Cardiac muscle cell (in vitro differentiated cells and primary cell): ENCODE measurements at regions not wholly inside any gene's neighbourhood (a gene's known extent, or its start where the extent isn't known, plus 50 kb on each side); places are given as distances from the start of the nearest gene placed in this dataset.

Experiments
- DNase-seq, 2 donors: peaks; one replicate each; pipeline versions ENCODE4 v3.0.0 to v3.0.0-alpha.2; 2010 to 2017; ENCODE audit warnings: low read depth in 1 of 2, low spot score in 1 of 2
- H3K27ac ChIP-seq: fragments of 200-600 bp; sonication (generic); 2 replicates; pipeline ENCODE4 v1.5.1; 2016
- H3K27me3 ChIP-seq: fragments of 200-600 bp; sonication (generic); 2 replicates; pipeline ENCODE4 v1.6.0; 2016; ENCODE audit warnings: control low read depth
- H3K36me3 ChIP-seq: fragments of 200-600 bp; sonication (generic); 2 replicates; pipeline ENCODE4 v1.5.1; 2016; ENCODE audit warnings: control low read depth
- H3K4me1 ChIP-seq: fragments of 200-600 bp; sonication (generic); 2 replicates; pipeline ENCODE4 v1.8.1; 2017; ENCODE audit warnings: low read depth, mild to moderate bottlenecking, mixed run types
- H3K4me3 ChIP-seq: fragments of 200-600 bp; sonication (generic); 2 replicates; pipeline ENCODE4 v1.5.1; 2016; ENCODE audit warnings: mild to moderate bottlenecking
- H3K9me3 ChIP-seq: fragments of 200-600 bp; sonication (generic); 2 replicates; pipeline ENCODE4 v1.5.1; 2017; ENCODE audit warnings: low read depth, mild to moderate bottlenecking, control low read depth
- CTCF ChIP-seq: IDR thresholded peaks from 2 replicates; pipeline ENCODE4 v1.5.1; 2012; ENCODE audit warnings: low read depth, mild to moderate bottlenecking, low read length

GRCh38 chr18:24837066-24837465 is 376.6 kb downstream of the HRH4 start:
- Histone ChIP-seq H3K4me3 (no peak overlapping the region), H3K27me3 (no peaks in the 10 kb centered on the region), H3K4me1 (peaks cover 11% of the 10 kb centered on the region), H3K36me3 (no peaks in the 10 kb centered on the region), H3K9me3 (no peaks in the 10 kb centered on the region), H3K27ac (no peak overlapping the region)
- no peak for TF ChIP-seq CTCF
- peak in 1 of 2 donors; percentile 7 for DNase-seq

DNA sequence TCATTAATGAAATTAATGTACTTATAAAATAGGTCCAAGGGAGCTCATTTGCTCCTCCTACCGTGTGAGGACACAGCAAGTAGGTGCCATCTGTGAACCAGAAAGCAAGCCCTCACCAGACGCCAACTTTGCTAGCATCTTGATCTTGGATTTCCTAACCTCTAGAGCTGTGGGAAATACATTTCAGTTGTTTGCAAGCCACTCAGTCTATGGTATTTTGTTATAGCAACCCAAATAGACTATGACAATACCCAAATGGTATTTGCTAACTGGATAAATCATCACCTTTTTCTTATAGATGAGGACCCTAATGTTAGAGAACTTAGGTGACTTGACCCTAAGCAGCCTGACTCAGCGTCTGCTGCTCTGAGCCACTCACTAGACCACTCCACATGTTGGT is 379.6 kb downstream of the HRH4 start:
- H3K4me1 ChIP-seq, result peaks cover 3% of the 10 kb centered on the region
- no peaks in the 10 kb centered on the region for H3K27me3 ChIP-seq
- H3K36me3 ChIP-seq, result no peaks in the 10 kb centered on the region
- H3K4me3 ChIP-seq, result no peak overlapping the region
- no peak overlapping the region for H3K27ac ChIP-seq
- no peak for TF ChIP-seq CTCF
- DNase-seq, result no peak
- no peaks in the 10 kb centered on the region for H3K9me3 ChIP-seq

DNA sequence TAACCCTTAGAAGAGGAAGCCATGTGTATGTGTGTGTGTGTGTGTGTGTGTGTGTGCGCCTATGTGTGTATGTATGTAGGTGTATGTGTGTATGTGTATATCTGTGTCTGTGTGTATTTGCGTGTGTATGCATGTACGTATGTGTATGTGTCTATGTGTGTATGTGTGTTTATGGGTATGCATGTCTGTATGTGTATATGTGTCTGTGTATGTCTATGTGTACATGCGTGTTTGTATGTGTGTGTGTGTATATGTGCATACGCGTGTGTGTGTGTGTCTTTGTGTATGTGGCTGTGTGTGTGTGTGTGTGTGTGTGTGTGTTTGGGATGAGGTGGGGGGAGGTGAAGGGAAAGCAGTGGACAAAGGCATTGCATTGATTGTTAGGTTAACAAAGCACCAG is 380.2 kb downstream of the HRH4 start:
- Histone ChIP-seq H3K9me3 (no peaks in the 10 kb centered on the region), H3K4me1 (peaks cover 3% of the 10 kb centered on the region), H3K4me3 (no peak overlapping the region), H3K27me3 (no peaks in the 10 kb centered on the region), H3K36me3 (no peaks in the 10 kb centered on the region), H3K27ac (no peak overlapping the region)
- DNase-seq, result no peak
- no peak for TF ChIP-seq CTCF

DNA sequence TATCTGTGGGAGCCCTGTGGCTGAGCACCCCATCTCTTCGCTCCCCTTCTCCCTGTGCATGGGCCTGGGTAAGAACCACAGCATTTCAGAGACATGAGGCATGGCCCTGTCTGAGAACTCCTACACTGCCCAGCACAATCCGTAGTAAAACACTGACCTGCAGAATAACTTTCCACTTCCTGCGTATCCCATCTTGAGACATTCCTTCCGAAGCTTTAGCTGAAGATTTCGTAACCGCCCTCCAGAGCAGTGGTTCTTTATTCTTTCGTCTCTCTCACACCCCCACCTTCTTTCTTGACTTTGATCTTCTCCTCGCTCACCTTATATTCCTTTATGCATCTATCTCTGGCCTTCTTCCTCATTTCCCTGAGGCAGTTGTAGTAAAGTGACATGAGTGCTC is 381.1 kb downstream of the HRH4 start:
- Histone ChIP-seq H3K9me3 (no peaks in the 10 kb centered on the region), H3K27me3 (no peaks in the 10 kb centered on the region), H3K36me3 (no peaks in the 10 kb centered on the region), H3K4me1 (peaks cover 3% of the 10 kb centered on the region), H3K4me3 (no peak overlapping the region), H3K27ac (no peak overlapping the region)
- no peak for DNase-seq
- no peak for TF ChIP-seq CTCF

DNA sequence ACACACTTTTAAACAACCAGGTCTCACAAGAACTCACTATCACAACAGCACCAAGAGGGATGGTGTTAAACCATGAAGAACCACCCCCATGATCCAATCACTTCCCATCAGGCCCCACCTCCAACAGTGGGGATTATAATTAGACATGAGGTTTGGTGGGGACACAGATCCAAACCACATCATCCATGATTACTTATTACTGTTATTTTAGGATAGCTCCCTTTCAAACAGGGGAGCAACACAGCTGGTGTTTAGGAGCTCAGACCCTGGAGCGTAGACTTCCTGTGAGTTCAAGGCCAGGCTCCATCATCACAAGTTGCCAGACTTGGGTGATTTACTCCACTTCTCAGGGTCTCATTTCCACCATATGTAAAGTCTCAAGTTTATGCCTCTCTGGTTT is 382.7 kb downstream of the HRH4 start:
- Histone ChIP-seq H3K4me3 (no peak overlapping the region), H3K4me1 (no peaks in the 10 kb centered on the region), H3K36me3 (no peaks in the 10 kb centered on the region), H3K27me3 (no peaks in the 10 kb centered on the region), H3K27ac (no peak overlapping the region), H3K9me3 (no peaks in the 10 kb centered on the region)
- no peak for TF ChIP-seq CTCF
- no peak for DNase-seq

DNA sequence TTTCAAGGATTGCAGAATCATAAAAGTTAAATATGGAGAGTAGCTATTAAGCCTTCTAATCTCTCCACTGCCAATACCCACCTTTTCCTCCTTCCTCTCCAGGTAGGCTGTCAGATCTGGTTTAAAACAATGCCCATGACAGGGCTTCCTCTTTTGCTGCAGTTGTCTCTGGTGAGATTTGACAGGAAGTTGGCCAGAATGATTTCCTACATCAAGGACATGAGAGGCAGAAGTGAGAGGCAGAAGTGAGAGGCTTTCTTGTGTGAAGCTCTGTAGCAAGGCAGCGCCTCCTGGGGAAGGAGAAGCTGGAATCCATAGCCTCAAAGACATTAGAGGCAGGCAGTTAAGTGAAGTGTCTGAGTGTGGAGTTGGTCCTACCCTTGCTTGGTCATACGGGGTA is 385.7 kb downstream of the HRH4 start:
- no peak overlapping the region for H3K4me3 ChIP-seq
- H3K4me1 ChIP-seq, result no peaks in the 10 kb centered on the region
- no peaks in the 10 kb centered on the region for H3K9me3 ChIP-seq
- H3K36me3 ChIP-seq, result no peaks in the 10 kb centered on the region
- no peak for DNase-seq
- TF ChIP-seq CTCF, result no peak
- no peak overlapping the region for H3K27ac ChIP-seq
- H3K27me3 ChIP-seq, result no peaks in the 10 kb centered on the region
